Mucosa of stomach (tissue), 1 donor: ENCODE measurements at regions not wholly inside any gene's neighbourhood (a gene's known extent, or its start where the extent isn't known, plus 50 kb on each side); places are given as distances from the start of the nearest gene placed in this dataset.

Experiments used
- H3K27me3 ChIP-seq: one replicate; pipeline ENCODE4 v1.7.0; 2013; ENCODE audit warnings: mild to moderate bottlenecking, low read length; ENCODE audit not compliant: control insufficient read depth, insufficient read depth
- H3K36me3 ChIP-seq: one replicate; pipeline ENCODE4 v1.7.0; 2013; ENCODE audit warnings: low read length; ENCODE audit not compliant: control insufficient read depth, insufficient read depth
- H3K4me1 ChIP-seq: one replicate; pipeline ENCODE4 v1.7.0; 2013; ENCODE audit warnings: mild to moderate bottlenecking, low read length; ENCODE audit not compliant: control insufficient read depth, insufficient read depth
- H3K4me3 ChIP-seq: one replicate; pipeline ENCODE4 v1.7.0; 2013; ENCODE audit warnings: low read length
- H3K9ac ChIP-seq: one replicate; pipeline ENCODE4 v1.7.0; 2013; ENCODE audit warnings: mild to moderate bottlenecking, low read length, moderate library complexity
- H3K9me3 ChIP-seq: one replicate; pipeline ENCODE4 v1.7.0; 2013; ENCODE audit warnings: mild to moderate bottlenecking, low read length, moderate library complexity; ENCODE audit not compliant: control insufficient read depth
- donor health status: Pancreatic carcinoma.

GRCh38 chr20:12641619-12642018 lies 367.2 kb upstream of the SPTLC3 start:
- H3K27me3 ChIP-seq: no peaks in the 10 kb centered on the region
- H3K9ac ChIP-seq: no peak overlapping the region
- no peaks in the 10 kb centered on the region for H3K4me1 ChIP-seq
- no peaks in the 10 kb centered on the region for H3K36me3 ChIP-seq
- H3K4me3 ChIP-seq: no peak overlapping the region
- H3K9me3 ChIP-seq: no peaks in the 10 kb centered on the region

- Histone ChIP-seq H3K36me3 (no peaks in the 10 kb centered on the region), H3K4me1 (no peaks in the 10 kb centered on the region), H3K9me3 (no peaks in the 10 kb centered on the region), H3K27me3 (no peaks in the 10 kb centered on the region), H3K4me3 (no peak overlapping the region), H3K9ac (no peak overlapping the region)
Measured at GRCh38 chr20:12644461-12644860, 364.3 kb upstream of the SPTLC3 start.

GRCh38 chr20:12649234-12649633 lies 359.5 kb upstream of the SPTLC3 start:
- no peaks in the 10 kb centered on the region for H3K4me1 ChIP-seq
- H3K36me3 ChIP-seq: no peaks in the 10 kb centered on the region
- no peak overlapping the region for H3K9ac ChIP-seq

GRCh38 chr20:12653642-12654041 lies 355.1 kb upstream of the SPTLC3 start:
- Histone ChIP-seq H3K4me1 (no peaks in the 10 kb centered on the region), H3K9ac (no peak overlapping the region), H3K27me3 (no peaks in the 10 kb centered on the region), H3K36me3 (no peaks in the 10 kb centered on the region), H3K9me3 (no peaks in the 10 kb centered on the region), H3K4me3 (no peak overlapping the region)

More at GRCh38 chr20:12649234-12649633, 359.5 kb upstream of the SPTLC3 start:
- no peak overlapping the region for H3K4me3 ChIP-seq
- no peaks in the 10 kb centered on the region for H3K27me3 ChIP-seq
- H3K9me3 ChIP-seq: no peaks in the 10 kb centered on the region

GRCh38 chr20:12659942-12660341 lies 348.8 kb upstream of the SPTLC3 start:
- Histone ChIP-seq H3K27me3 (no peaks in the 10 kb centered on the region), H3K9ac (no peak overlapping the region), H3K36me3 (no peaks in the 10 kb centered on the region), H3K9me3 (no peaks in the 10 kb centered on the region), H3K4me3 (no peak overlapping the region), H3K4me1 (no peaks in the 10 kb centered on the region)

GRCh38 chr20:12660918-12661317 lies 347.9 kb upstream of the SPTLC3 start:
- no peaks in the 10 kb centered on the region for H3K9me3 ChIP-seq
- no peaks in the 10 kb centered on the region for H3K27me3 ChIP-seq
- no peaks in the 10 kb centered on the region for H3K36me3 ChIP-seq
- no peaks in the 10 kb centered on the region for H3K4me1 ChIP-seq
- H3K4me3 ChIP-seq: no peak overlapping the region
- H3K9ac ChIP-seq: no peak overlapping the region

- H3K27me3 ChIP-seq: no peaks in the 10 kb centered on the region
- H3K36me3 ChIP-seq: no peaks in the 10 kb centered on the region
- no peaks in the 10 kb centered on the region for H3K4me1 ChIP-seq
- H3K9ac ChIP-seq: no peak overlapping the region
- H3K9me3 ChIP-seq: no peaks in the 10 kb centered on the region
- no peak overlapping the region for H3K4me3 ChIP-seq
Measured at GRCh38 chr20:12670301-12670700, 338.5 kb upstream of the SPTLC3 start.

GRCh38 chr20:12673352-12673751 lies 335.4 kb upstream of the SPTLC3 start:
- no peaks in the 10 kb centered on the region for H3K36me3 ChIP-seq
- no peak overlapping the region for H3K9ac ChIP-seq
- H3K27me3 ChIP-seq: no peaks in the 10 kb centered on the region
- H3K4me3 ChIP-seq: no peak overlapping the region
- H3K9me3 ChIP-seq: no peaks in the 10 kb centered on the region
- no peaks in the 10 kb centered on the region for H3K4me1 ChIP-seq

- Histone ChIP-seq H3K9ac (no peak overlapping the region), H3K4me3 (no peak overlapping the region), H3K36me3 (no peaks in the 10 kb centered on the region), H3K27me3 (no peaks in the 10 kb centered on the region), H3K9me3 (no peaks in the 10 kb centered on the region), H3K4me1 (no peaks in the 10 kb centered on the region)
Measured at GRCh38 chr20:12677925-12678324, 330.8 kb upstream of the SPTLC3 start.

- no peaks in the 10 kb centered on the region for H3K9me3 ChIP-seq
Measured at GRCh38 chr20:12679447-12679846, 329.3 kb upstream of the SPTLC3 start.

GRCh38 chr20:12682613-12683012 lies 326.2 kb upstream of the SPTLC3 start:
- no peaks in the 10 kb centered on the region for H3K9me3 ChIP-seq
- no peaks in the 10 kb centered on the region for H3K4me1 ChIP-seq
- H3K27me3 ChIP-seq: no peaks in the 10 kb centered on the region
- no peak overlapping the region for H3K4me3 ChIP-seq
- H3K9ac ChIP-seq: no peak overlapping the region
- H3K36me3 ChIP-seq: no peaks in the 10 kb centered on the region

More at GRCh38 chr20:12679447-12679846, 329.3 kb upstream of the SPTLC3 start:
- Histone ChIP-seq H3K9ac (no peak overlapping the region), H3K4me3 (no peak overlapping the region), H3K36me3 (no peaks in the 10 kb centered on the region), H3K4me1 (no peaks in the 10 kb centered on the region), H3K27me3 (no peaks in the 10 kb centered on the region)

GRCh38 chr20:12687476-12687875 lies 321.3 kb upstream of the SPTLC3 start:
- Histone ChIP-seq H3K36me3 (no peaks in the 10 kb centered on the region), H3K9ac (no peak overlapping the region), H3K9me3 (no peaks in the 10 kb centered on the region), H3K27me3 (no peaks in the 10 kb centered on the region), H3K4me1 (no peaks in the 10 kb centered on the region), H3K4me3 (no peak overlapping the region)

- Histone ChIP-seq H3K9ac (no peak overlapping the region), H3K9me3 (no peaks in the 10 kb centered on the region), H3K27me3 (no peaks in the 10 kb centered on the region), H3K36me3 (no peaks in the 10 kb centered on the region), H3K4me3 (no peak overlapping the region), H3K4me1 (no peaks in the 10 kb centered on the region)
Measured at GRCh38 chr20:12695937-12696336, 312.8 kb upstream of the SPTLC3 start.
